RWPE2 (cell line): ENCODE measurements at regions not wholly inside any gene's neighbourhood (a gene's known extent, or its start where the extent isn't known, plus 50 kb on each side); places are given as distances from the start of the nearest gene placed in this dataset.
A peak's percentile ranks its signal among the peaks of the same experiment; 100 is the strongest.

Source experiments
- ATAC-seq: fragments of 200-7000 bp; cut with Tn5 transposase; 3 replicates; pipeline ENCODE4 v1.9.1; 2021; ENCODE audit warnings: low read depth
- DNase-seq: peaks from one replicate; pipeline ENCODE4 v3.0.0-alpha.2; 2020; ENCODE audit warnings: low spot score
- H3K27ac ChIP-seq: fragments of 450-650 bp; 2 replicates; pipeline ENCODE4 v1.5.1; 2017; ENCODE audit warnings: mild to moderate bottlenecking; ENCODE audit not compliant: poor library complexity, severe bottlenecking
- H3K27me3 ChIP-seq: fragments of 250-450 bp; sonication (Bioruptor Pico); 2 replicates; pipeline ENCODE4 v1.5.1; 2021; ENCODE audit warnings: mild to moderate bottlenecking, moderate library complexity; ENCODE audit not compliant: insufficient read depth, poor library complexity, severe bottlenecking
- H3K36me3 ChIP-seq: fragments of 250-450 bp; sonication (Bioruptor Pico); 2 replicates; pipeline ENCODE4 v1.5.1; 2020; ENCODE audit warnings: low read depth, mild to moderate bottlenecking, moderate library complexity
- H3K4me1 ChIP-seq: fragments of 250-450 bp; sonication (Bioruptor Pico); 2 replicates; pipeline ENCODE4 v1.5.1; 2021; ENCODE audit warnings: mild to moderate bottlenecking, moderate library complexity; ENCODE audit not compliant: insufficient read depth, poor library complexity, severe bottlenecking
- H3K4me3 ChIP-seq: fragments of 250-450 bp; sonication (Bioruptor Pico); 2 replicates; pipeline ENCODE4 v1.5.1; 2021; ENCODE audit warnings: mild to moderate bottlenecking, moderate library complexity; ENCODE audit not compliant: severe bottlenecking
- H3K9me3 ChIP-seq: fragments of 250-450 bp; sonication (Bioruptor Pico); 2 replicates; pipeline ENCODE4 v1.5.1; 2021; ENCODE audit warnings: mild to moderate bottlenecking, moderate library complexity; ENCODE audit not compliant: severe bottlenecking
- CTCF ChIP-seq: fragments of 450-650 bp; IDR thresholded peaks from one replicate; pipeline ENCODE4 v1.5.1; 2017; ENCODE audit warnings: mild to moderate bottlenecking, moderate library complexity; ENCODE audit not compliant: poor library complexity, severe bottlenecking

DNA sequence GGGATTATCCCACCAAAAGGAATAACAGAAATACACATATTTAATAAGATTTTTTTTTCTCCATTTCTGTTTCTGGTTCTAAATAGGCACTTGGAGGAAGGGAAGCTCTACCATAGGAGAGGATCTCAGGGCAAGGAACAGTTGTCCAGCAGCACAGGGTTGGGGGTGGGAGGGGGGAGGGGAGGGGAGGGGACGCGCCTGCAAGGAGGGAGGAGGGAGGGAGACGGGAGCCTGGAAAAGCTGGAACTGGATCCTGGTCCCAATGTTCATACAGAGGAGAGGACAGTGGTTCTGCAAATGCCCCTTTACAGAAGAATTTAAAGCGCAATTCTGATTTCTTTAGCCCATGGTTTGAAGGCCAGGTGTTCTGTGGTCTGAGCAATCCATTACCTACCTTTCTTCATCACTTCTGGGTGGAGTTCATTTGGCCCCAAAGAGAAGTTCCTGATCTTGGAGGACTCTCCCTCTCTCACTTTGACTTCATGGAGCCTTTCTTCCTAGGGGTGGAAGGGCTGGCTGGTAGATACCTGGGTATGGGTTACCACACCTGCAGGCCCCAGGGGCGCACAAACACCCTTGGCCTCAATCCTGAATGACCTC, 348.9 kb upstream of the NCAM1 start:
- TF ChIP-seq CTCF = no peak
- Histone ChIP-seq H3K27ac (peak overlapping the region; percentile 97), H3K4me3 (no peak overlapping the region), H3K9me3 (no peaks in the 10 kb centered on the region), H3K27me3 (no peaks in the 10 kb centered on the region), H3K4me1 (peaks cover 58% of the 10 kb centered on the region), H3K36me3 (no peaks in the 10 kb centered on the region)
- ATAC-seq (no peak), DNase-seq (no peak)

DNA sequence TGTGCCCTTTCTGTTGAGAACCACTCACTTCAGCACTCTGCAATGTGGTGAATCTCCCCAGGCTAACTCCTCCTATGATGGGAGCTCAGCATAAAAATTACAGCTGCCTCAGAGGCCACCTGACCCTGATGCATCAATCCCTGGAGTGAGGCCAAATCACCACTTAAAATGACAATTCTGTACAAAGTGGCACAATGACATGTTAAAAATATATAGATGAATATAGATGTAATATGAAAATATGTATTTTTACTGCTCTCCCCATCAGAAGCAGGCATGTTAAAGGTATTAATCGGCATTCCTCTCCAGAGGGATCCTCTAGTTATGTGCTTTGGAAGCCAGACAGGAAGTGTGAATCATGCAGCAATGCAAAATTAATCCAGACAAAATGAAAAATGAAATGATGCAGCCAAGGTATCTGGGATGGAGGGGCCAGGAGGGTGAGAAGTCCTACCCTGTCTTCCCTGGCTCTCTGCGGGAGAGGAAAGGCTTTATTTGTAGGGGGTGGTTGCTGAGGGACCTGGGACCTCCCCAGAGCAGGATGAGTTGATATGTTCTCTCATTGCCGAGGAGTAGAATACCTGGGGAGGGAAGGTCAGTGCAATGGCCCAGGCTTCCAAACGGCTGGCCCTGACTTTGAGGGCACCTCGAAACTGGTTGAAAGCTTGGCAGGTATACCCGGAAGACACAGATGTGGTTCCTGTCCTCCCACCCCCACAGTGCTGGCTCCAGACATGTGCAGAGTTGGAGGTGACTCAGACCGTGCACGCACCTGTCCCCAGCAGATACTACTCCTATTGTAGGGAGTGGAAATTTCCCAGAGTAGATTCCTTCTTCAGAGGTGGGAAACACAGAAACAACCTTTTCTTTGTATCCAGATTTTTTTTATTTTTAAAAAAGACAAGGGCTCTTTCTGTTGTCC, 347.9 kb upstream of the NCAM1 start:
- ATAC-seq = peak; percentile 85
- no peak for TF ChIP-seq CTCF
- Histone ChIP-seq H3K4me3 (no peak overlapping the region), H3K9me3 (no peaks in the 10 kb centered on the region), H3K27me3 (no peaks in the 10 kb centered on the region), H3K36me3 (no peaks in the 10 kb centered on the region), H3K4me1 (peaks cover 58% of the 10 kb centered on the region), H3K27ac (peak overlapping the region; percentile 97)
- DNase-seq = peak; percentile 79

GRCh38 chr11:112614605-112615004, 346.6 kb upstream of the NCAM1 start:
- ATAC-seq (peak; percentile 34; the same call in 2 of the 3 replicates), DNase-seq (no peak)
- Histone ChIP-seq H3K27ac (peak overlapping the region; percentile 97), H3K27me3 (no peaks in the 10 kb centered on the region), H3K9me3 (no peaks in the 10 kb centered on the region), H3K4me3 (no peak overlapping the region), H3K36me3 (no peaks in the 10 kb centered on the region), H3K4me1 (peaks cover 58% of the 10 kb centered on the region)
- no peak for TF ChIP-seq CTCF

- H3K27me3 ChIP-seq = no peaks in the 10 kb centered on the region
- peak overlapping the region; percentile 97 for H3K27ac ChIP-seq
- no peaks in the 10 kb centered on the region for H3K9me3 ChIP-seq
- no peak for TF ChIP-seq CTCF
- no peaks in the 10 kb centered on the region for H3K36me3 ChIP-seq
- no peak overlapping the region for H3K4me3 ChIP-seq
- ATAC-seq (no peak), DNase-seq (no peak)
- H3K4me1 ChIP-seq = peaks cover 58% of the 10 kb centered on the region
Observed at GRCh38 chr11:112615238-112615637, 346.0 kb upstream of the NCAM1 start.
